ENCODE measurements at regions not wholly inside any gene's neighbourhood (a gene's known extent, or its start where the extent isn't known, plus 50 kb on each side); places are given as distances from the start of the nearest gene placed in this dataset.

DNA sequence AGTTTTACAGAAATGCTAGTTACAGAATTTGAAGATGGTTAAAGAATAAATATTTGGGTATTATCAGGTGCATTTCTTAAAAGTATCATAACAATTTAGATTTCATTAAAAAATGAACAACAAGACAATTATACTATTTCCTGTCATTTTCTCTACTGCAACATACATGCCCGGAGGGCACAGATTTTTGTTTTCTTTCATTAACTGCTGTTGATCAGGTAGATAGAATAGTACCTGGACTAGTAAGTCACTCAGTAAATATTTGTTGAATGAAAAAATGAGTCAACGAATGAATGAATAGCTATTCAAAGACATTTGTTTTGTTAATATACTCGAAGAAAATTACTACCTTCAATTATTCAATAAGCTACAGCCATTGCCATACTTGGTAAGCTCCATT lies 531.2 kb upstream of the VRK2 start:
- DNase-seq (ENCODE audit: low read depth): no peak

DNA sequence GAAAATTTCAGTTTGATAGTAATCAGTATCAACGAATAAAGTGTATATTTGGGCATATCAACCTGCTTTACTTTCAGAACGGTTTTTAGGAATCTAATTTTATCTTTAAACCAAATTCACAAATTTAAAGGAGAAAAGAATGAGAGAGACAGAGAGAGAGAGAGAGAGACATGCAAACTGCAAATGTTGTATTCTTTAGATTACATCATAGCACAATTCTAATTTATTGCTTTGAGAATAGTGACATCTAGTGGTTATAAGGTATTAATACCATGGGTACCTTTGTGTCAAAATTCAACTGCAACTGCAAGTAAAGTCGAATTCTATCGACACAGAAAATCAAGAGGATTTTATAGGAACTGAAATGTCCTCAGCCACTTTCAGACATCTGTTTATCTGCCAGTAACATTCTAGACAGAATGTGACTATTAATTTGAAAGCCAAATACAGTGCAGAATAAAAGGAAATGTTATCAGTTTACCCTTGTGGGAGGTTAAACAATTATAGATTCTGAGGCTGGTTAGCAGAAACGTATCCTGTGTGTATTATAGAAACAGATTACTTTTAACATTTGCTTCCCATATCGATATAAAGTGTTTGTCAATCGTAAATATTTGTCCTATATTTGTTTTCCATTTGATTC lies 529.8 kb upstream of the VRK2 start:
- no peak for DNase-seq (ENCODE audit: low read depth)

DNA sequence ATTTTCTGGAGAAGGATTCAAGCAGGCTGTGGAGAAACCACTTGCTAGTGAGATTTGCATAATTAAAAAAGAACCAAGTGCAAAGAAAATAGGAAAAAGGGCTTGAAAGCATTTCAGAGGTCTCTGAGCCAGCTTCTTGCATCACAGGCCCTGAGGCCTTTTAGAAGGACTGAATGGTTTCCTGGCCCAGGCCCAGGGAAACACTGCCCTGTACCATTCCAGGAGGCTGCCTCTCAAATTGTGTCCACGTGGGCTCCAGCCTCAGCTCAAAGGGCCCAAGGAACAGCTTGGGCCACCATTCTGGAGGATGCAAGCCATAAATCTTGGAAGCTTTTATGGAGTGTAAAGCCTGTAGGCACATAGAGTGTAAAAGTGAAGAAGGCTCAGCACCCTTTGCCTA lies 523.3 kb upstream of the VRK2 start:
- no peak for DNase-seq (ENCODE audit: low read depth)

DNA sequence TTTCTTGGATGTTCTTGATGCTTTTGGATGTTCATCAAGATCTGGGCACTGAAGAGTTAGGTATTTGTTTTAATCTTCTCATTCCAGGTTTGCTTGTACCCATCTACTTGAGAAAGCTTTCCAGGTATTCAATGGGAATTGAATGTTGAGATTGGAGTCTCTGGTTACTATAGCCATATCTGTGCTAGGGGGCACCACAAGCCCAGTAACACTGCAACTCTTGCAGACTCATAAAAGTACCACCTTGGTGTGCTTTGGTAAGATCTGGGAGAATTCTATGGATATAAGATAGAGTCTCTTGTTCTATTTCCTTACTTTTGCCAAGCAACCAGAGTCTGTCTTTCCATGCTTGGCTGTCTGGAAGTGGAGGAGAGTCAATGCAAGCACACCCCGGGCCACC lies 518.9 kb upstream of the VRK2 start:
- no peak for DNase-seq (ENCODE audit: low read depth)

DNA sequence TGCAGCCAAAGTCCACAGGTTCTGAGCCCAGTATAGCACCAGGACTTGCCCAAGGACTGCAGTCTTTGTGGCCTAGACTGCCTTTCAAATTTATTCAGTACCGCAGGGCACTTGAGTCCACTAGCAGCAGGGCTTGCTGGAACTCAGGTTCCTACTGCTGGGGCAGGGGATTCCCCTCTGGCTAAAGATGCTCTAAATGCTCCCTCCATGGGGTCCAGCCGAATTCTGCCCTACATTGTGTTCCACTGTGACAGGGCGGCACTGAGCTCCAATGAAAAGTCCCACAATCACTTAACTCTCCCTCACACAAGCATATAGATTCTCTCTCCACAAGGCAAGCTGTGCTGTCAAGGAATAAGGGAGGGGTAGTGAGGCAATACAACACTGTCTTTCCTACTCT lies 518.1 kb upstream of the VRK2 start:
- no peak for DNase-seq (ENCODE audit: low read depth)

- DNase-seq (ENCODE audit: low read depth): no peak
Observed at GRCh38 chr2:57534358-57534757, 512.2 kb upstream of the VRK2 start.

DNA sequence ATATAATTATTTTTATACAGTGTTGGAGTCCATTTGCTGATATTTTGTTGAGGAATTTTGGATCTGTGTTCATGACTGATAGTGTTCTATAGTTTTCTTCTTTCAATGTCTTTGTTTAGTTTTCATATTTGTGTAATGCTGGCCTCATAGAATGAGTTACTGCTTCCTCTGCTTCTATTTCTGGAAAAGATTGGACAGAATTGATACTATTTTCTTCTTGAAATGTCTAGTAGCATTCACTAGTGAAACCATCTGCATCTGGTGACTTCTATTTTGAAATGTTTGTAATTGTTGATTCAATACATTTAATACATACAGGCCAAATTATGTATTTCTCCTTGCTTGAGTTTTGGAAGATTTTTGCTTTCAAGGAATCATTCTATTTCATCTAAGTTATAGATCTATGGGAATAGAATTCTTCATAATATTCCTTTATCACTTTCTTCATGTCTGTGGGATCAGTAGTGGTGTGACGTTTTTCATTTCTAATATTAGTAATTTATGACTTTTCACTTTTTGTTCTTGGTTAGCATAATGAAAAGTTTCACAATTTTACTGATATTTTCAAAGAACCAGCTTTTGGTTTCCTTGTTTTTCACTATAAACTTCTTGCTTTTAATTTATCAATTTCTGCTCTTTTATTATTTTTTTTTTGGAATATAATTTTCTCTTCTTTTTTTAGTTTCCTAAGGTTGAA lies 509.9 kb upstream of the VRK2 start:
- no peak for DNase-seq (ENCODE audit: low read depth)

- no peak for DNase-seq (ENCODE audit: low read depth)
Observed at GRCh38 chr2:57539761-57540160, 506.8 kb upstream of the VRK2 start.

DNA sequence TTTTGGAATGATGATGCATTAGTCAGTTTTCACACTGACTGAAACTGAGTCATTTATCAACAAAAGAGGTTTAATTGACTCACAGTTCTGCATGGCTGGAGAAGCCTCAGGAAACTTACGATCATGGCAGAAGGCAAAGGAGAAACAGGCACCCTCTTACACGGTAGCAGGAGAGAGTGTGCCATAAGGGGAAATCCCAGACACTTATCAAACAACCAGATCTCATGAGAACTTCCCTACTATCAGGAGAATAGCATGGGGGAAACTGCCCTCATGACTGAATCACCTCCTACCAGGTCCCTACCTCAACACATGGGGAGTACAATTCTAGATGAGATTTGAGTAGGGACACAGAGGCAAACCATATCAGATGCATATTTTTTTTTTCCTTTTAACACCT lies 504.5 kb upstream of the VRK2 start:
- DNase-seq (ENCODE audit: low read depth): no peak

DNA sequence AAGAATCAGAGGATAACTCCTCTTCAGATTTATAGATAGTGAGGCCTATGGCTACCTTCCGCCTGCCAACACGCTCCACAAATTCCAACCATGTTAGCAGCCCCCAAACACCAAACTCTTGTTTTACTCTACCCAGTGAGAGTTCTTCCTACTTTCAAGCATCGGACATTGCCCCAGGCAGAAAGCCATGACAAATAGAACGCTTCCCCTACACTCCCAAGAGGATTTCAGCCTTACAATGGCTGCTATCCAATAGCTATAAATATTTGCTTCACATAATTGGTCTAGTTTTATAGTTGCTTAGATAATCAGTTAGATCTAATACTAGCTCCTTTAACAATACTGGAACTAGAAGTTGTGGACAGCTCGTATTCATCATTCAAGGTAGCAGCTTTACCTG lies 503.4 kb upstream of the VRK2 start:
- DNase-seq (ENCODE audit: low read depth): no peak

- no peak for DNase-seq (ENCODE audit: low read depth)
Observed at GRCh38 chr2:57544624-57545023, 502.0 kb upstream of the VRK2 start.

- DNase-seq (ENCODE audit: low read depth): no peak
Observed at GRCh38 chr2:57546478-57546877, 500.1 kb upstream of the VRK2 start.

GRCh38 chr2:57549642-57550102 lies 496.9 kb upstream of the VRK2 start:
- DNase-seq (ENCODE audit: low read depth): no peak

DNA sequence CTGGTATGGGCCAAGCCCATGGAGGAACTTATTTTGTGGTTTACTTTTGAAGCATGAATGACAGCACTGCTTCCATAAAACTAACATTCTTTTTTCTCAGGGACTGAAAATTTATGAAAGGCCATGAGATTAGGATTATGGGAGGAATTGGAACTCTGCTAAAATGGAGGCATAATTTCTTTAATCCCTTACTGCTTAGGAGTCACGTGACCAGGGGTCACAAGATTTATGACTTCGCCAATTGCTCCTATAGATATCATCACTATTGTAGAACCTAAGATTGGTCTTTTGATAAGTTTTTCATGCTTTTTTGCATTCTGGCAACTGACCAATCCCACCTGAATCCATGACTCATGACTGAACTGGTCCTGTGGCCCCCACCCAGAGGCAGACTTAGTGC lies 495.7 kb upstream of the VRK2 start:
- DNase-seq (ENCODE audit: low read depth): no peak

GRCh38 chr2:57552885-57553284 lies 493.7 kb upstream of the VRK2 start:
- no peak for DNase-seq (ENCODE audit: low read depth)

GRCh38 chr2:57554348-57554747 lies 492.3 kb upstream of the VRK2 start:
- no peak for DNase-seq (ENCODE audit: low read depth)

GRCh38 chr2:57558312-57558711 lies 488.3 kb upstream of the VRK2 start:
- no peak for DNase-seq (ENCODE audit: low read depth)

GRCh38 chr2:57562495-57562894 lies 484.1 kb upstream of the VRK2 start:
- DNase-seq (ENCODE audit: low read depth): no peak

DNA sequence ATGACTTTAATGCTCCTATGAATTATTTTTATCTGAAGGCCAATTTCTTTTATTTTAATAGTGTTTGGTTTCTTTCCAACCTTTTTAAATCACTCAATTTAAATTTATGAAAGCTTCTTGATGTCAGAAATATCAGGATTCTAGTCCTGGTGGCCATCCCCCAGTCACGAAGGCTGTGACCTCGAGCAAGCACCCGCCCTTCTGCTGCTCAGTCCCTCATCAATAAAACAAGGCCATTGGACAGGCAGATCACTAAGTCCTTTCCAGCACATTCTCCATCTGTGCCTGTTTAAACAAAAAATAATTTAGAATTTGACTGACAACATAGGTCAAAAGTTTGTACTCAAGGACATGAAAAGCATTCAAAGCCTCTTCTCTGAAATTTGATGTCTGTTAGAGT lies 483.6 kb upstream of the VRK2 start:
- no peak for DNase-seq (ENCODE audit: low read depth)

GRCh38 chr2:57567245-57567644 lies 479.4 kb upstream of the VRK2 start:
- no peak for DNase-seq (ENCODE audit: low read depth)

DNA sequence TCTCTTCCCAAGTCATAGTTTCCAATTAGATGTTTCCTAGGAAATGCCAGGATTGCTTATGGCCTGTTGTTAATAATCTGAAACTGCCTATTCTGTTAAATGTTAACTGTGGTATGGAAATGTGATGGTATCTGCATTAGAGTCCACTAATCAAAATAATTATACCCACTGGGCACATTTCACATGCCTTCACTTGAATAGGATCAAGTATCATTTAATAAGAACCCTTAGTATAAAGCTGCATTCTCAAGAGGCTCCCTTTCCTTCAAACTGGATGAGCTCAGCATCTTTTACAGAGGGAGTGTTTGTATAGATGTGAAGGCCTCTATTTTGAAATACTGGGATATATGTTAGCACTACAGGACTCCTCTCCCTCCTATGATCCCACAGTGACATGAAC lies 477.2 kb upstream of the VRK2 start:
- DNase-seq (ENCODE audit: low read depth): no peak

- DNase-seq (ENCODE audit: low read depth): no peak
Observed at GRCh38 chr2:57570961-57571360, 475.6 kb upstream of the VRK2 start.

DNA sequence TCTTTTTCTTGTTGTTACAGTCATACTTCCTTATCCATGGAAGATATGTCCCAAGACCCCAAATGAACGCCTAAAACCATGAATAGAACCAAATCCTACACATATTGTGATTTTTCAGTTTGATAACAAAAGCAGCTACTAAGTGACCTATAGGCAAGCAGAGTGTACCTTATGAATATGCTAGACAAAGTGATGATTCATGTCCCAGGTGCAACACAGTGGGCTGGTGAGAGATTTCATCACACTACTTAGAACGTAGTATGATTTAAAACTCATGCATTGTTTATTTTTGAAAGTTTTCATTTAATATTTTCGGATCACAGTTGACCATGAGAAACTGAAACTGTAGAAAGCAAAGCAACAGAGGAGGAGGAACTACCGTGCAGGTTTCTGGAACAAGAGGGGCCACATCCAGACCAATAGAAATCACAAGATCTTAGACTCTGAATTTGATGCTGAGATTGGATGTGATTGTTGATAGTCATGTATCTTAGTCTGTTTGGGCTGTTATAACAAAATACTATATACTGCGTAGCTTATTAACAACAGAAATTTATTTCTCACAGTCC lies 470.8 kb upstream of the VRK2 start:
- no peak for DNase-seq (ENCODE audit: low read depth)

DNA sequence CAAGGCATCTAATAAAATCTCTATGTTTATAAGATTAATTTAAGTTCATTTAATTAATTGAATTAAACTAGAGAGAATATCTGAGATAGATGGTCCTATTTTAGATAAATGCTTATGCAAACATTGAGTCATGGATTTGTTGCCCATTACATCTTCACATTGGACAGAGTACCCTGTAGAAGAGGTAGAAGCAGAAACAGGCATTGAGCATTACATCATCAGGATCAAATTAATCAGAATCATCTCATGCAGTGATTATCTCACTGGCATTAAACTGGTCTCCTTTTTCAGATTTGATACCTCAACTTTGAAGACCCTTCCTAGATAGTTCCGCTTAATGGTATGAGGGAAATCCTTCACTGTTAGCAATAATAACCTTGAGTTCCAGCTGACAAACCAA lies 469.6 kb upstream of the VRK2 start:
- DNase-seq (ENCODE audit: low read depth): no peak
